NCI-H146 (cell line): ENCODE measurements at regions not wholly inside any gene's neighbourhood (a gene's known extent, or its start where the extent isn't known, plus 50 kb on each side); places are given as distances from the start of the nearest gene placed in this dataset.

ENCODE experiments used
- DNase-seq: peaks from one replicate; lab custom pipeline; 2025; lab: John Stamatoyannopoulos, UW

- no peak for DNase-seq
Measured at GRCh38 chr2:52934920-52935640, 832.5 kb upstream of the CHAC2 start.

GRCh38 chr2:52934323-52934898 lies 833.2 kb upstream of the CHAC2 start:
- DNase-seq, result no peak

- DNase-seq, result no peak
Measured at GRCh38 chr2:52933878-52934277, 833.7 kb upstream of the CHAC2 start.

- DNase-seq, result no peak
Measured at GRCh38 chr2:52931660-52932059, 835.9 kb upstream of the CHAC2 start.

GRCh38 chr2:52929412-52929811 lies 838.2 kb upstream of the CHAC2 start:
- DNase-seq, result no peak

- no peak for DNase-seq
Measured at GRCh38 chr2:52919673-52920072, 847.9 kb upstream of the CHAC2 start.

GRCh38 chr2:52918551-52918950 lies 849.1 kb upstream of the CHAC2 start:
- no peak for DNase-seq

GRCh38 chr2:52916981-52917380 lies 850.6 kb upstream of the CHAC2 start:
- no peak for DNase-seq

- no peak for DNase-seq
Measured at GRCh38 chr2:52904355-52904891, 863.2 kb upstream of the CHAC2 start.

GRCh38 chr2:52897511-52898044 lies 870.0 kb upstream of the CHAC2 start:
- DNase-seq, result no peak

- DNase-seq, result no peak
Measured at GRCh38 chr2:52895726-52896340, 871.8 kb upstream of the CHAC2 start.

- DNase-seq, result no peak
Measured at GRCh38 chr2:52886556-52886955, 881.0 kb upstream of the CHAC2 start.

GRCh38 chr2:52884761-52885352 lies 882.7 kb upstream of the CHAC2 start:
- no peak for DNase-seq

GRCh38 chr2:52882974-52883373 lies 884.6 kb upstream of the CHAC2 start:
- no peak for DNase-seq

- no peak for DNase-seq
Measured at GRCh38 chr2:52881606-52882005, 886.0 kb upstream of the CHAC2 start.

- no peak for DNase-seq
Measured at GRCh38 chr2:52880872-52881271, 886.7 kb upstream of the CHAC2 start.

- no peak for DNase-seq
Measured at GRCh38 chr2:52879561-52879960, 888.0 kb upstream of the CHAC2 start.

- no peak for DNase-seq
Measured at GRCh38 chr2:52877703-52878102, 889.9 kb upstream of the CHAC2 start.

GRCh38 chr2:52874466-52875106 lies 893.0 kb upstream of the CHAC2 start:
- DNase-seq, result no peak

GRCh38 chr2:52862801-52863200 lies 904.8 kb upstream of the CHAC2 start:
- DNase-seq, result no peak

GRCh38 chr2:52861596-52861995 lies 906.0 kb upstream of the CHAC2 start:
- no peak for DNase-seq

GRCh38 chr2:52859065-52859464 lies 908.5 kb upstream of the CHAC2 start:
- DNase-seq, result no peak
